Stimulated activated CD4-positive, alpha-beta T cell treated with anti-CD3 and anti-CD28 coated beads, Interleukin-12 subunit alpha, Interleukin-12 subunit beta, amount 100 ng/mL, for 24 hours (primary cell): ENCODE measurements at regions not wholly inside any gene's neighbourhood (a gene's known extent, or its start where the extent isn't known, plus 50 kb on each side); places are given as distances from the start of the nearest gene placed in this dataset.
"Not testable (repeated sequence)": the region's sequence is repeated elsewhere in the genome, so short reads cannot be mapped to it uniquely, and the experiment has no call there.

Source experiments
- DNase-seq, 2 experiments: peaks; one replicate each; pipeline ENCODE4 v3.0.0-alpha.2; 2020; ENCODE audit warnings: low read depth in 2 of 2

DNA sequence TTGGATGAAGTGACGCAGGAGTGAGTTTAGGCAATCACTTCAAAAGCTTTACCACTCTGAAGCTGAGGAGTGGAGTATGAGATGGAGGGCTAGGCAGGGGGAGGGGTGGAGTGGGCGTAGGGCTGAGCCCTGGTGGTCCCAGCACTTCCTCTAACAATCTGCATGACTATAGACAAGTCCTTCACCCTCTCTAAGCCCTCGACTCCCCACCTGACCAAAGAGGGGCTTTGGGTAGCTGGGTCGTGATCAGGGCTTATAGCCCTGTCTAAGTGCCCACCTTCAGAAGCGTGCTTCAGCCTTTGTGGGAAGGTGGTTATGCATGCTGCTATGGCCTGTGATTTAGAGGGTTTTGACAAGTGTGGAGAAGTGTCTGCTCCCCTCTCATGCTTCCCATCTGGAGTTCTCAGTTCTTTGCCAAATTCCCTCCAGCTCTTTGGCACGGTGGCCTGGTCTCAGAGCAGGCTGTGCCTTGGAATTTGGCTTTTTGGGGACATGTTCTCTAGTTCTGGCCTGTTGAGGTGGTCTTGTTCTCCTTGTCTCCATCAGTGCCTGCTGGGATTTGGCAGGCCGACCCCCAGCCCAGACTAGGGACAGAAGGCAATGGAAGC is 53.0 kb downstream of the ACTBL2 start:
- DNase-seq, result no peak

DNA sequence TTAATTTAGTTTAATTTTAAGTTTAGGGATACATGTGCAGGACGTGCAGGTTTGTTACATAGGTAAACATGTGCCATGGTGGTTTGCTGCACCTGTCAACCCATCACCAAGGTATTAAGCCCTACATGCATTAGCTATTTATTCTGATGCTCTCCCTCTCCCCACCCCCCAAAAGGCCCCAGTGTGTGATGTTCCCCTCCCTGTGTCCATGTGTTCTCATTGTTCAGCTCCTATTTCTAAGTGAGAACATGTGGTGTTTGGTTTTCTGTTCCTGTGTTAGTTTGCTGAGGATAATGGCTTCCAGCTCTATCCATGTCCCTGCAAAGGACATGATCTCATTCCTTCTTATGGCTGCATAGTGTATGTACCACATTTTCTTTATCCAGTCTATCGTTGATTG is 53.6 kb downstream of the ACTBL2 start:
- not testable (repeated sequence) for DNase-seq

DNA sequence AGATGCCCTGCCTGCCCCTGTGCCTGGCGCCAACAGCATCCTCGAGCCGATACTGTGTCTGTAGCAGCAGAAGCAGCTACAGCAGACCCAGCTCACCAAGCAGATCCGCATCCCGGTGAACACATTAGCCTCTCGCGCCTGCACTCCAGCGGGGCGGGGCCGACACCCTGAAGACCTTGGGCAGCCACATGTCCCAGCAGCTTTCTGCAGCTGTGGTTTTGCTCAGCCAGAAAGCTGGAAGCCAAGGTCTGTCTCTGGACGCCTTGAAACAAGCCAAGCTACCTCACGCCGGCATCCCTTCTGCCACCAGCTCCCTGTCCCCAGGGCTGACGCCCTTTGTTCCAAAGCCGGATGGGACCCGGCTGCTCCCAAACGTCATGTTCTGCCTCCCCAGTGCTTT is 59.6 kb downstream of the ACTBL2 start:
- DNase-seq, result no peak

DNA sequence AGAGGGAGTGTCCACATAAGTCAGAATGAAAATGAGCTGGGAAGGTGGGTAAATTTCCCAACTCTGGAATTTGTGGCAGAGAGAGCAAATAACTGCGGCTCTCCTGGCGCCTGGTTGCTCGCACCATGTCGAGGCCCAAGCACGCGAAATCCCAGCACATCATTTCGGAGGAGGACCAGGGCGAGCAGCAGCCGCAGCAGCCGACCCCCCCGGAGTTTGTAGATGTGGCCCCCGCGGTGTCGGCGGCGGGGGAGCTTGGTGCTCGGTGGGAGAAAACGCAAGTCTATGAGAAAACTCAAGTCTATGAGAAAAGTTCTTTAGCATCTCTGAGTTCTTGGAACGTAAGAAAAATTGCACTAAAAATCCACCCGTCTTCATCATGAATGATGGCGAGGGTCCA is 60.3 kb downstream of the ACTBL2 start:
- no peak for DNase-seq

DNA sequence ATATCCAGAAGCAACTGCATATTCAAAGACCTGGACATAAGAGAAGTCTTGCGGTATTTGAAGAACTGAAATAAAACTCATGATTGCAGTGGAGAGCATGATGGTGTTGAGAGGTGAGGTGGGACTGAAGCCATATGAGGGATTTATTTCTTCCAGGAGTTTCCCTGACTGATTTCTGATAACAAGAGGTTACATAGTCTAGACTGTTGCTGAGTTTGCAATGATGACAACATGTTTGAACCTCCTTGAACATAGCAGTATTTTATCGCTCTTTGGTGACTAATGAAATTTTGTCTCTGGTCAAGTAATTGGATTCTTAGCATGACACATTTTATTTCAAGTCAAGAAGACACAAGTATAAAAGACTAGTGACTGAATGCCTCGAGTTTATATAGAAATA is 61.8 kb downstream of the ACTBL2 start:
- DNase-seq, result no peak

DNA sequence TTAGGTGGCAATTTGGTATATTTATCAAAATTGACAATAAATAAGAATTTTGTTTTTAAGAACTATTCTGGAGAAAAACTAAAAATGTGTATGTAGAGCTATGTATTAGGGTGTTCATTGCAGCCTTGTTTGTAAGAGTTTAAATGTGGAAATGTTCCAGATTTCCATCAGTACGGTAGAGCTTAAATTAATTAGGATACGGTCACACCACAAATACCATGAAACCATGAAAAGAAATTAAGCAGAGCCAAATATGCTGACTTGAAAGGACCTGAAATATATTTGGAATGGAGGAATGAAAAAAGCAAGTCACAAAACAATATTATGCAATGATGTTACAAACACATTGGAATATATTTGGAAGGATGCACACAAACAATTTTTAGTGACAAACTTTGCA is 64.6 kb downstream of the ACTBL2 start:
- no peak for DNase-seq

DNA sequence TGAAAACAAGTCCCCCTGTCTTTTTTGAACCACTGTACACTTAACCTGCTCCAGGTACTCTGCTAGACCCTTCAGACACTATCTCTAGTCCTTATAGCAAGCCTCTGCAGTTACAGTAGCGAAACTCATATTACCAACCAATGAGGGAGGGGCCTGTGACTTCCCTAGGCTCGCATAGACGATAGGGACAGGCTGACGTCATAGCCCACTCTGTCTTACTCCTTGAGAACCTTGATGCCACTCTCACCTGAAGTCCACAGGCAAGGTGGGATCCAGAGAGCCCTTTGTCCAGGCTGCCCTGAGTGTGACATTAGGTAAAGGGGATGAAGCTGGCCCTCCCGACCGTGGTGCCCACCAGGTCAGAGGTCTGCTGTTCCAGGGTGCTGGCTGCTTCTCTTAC is 65.3 kb downstream of the ACTBL2 start:
- no peak for DNase-seq

DNA sequence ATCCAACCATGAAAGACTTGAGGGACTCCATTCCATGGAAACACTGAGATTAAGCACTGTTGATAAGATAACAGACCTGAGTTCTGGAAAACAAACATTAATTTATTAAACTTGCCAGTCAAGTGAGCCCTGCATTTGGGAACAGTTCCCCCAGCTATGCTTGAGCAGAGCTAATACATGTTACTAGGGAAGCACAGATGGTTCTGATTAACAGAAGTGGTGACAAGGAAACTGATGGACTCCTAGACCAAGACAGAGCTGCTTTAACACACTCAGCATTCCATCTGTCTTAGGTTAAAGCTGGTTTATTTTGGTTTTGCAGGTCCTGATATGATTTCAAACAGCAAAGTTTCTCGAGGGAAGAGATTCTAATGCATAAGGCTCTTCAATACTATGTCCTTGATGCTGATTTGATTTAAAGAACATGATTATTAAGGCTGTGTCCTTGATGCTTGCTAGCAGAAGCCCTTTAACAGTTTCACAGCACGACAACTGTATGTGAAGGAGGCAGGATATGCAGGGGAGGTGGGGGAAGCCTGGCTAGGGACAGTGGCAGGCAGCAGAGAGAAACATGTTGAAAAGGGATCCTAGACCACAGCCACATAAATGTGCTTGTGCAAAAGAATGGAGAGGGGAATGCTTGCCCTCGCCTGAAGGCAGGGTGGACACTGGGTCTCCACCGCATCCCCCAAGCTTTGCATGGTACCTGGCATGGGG is 66.2 kb downstream of the ACTBL2 start:
- DNase-seq, result no peak

DNA sequence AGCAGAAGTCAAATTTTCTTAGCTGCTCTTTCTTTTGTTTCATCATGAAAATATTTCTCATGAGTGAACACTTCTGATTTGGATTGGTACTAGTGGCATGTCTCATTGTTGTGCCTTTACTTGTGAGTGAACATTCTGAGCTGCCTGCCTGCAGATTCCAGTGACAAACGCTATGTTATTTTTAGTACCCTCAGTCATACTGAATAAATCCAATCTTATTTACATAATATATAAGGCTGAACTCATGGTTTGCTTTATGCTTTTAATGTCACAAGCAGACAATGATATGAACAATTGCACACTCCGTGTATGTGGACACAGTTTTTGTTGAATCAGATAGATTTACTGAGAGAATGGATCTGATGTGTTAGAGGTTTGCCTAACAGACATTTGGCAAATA is 67.8 kb downstream of the ACTBL2 start:
- no peak for DNase-seq

DNA sequence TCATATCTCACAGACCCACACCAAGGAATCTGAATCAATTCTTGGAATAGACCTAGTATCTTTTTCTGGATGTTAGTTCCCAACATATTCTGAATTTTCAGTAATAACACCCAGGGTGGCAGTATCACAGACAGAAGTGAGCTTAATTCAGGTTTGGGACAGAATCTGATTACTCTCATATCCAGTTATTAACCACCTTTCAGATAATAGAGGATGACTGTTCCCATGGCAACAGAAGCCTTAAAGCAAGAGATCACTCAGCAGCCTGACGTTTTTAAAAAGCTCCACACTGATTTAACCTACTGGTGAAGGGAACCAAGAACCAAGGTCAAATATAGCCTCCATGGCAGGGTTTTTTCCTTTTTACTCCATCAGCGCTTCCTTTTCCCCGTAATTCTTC is 68.4 kb downstream of the ACTBL2 start:
- DNase-seq, result no peak

DNA sequence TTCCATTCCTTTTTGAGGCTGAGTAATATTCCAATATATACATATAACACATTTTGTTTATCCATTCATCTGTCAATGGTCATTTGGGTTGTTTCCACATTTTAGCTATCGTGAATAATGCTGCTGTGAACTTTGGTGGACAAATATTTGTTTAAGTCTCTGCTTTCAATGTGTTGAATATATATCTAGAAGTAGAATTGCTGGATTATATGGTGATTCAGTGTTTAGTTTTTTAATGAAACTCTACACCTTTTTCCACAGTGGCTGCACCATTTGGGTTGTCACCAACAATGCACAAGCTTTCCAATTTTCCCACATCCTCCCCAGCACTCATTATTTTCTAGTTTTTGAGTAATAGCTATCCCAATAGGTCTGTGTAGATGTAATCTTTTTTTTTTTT is 69.5 kb downstream of the ACTBL2 start:
- DNase-seq, result no peak

DNA sequence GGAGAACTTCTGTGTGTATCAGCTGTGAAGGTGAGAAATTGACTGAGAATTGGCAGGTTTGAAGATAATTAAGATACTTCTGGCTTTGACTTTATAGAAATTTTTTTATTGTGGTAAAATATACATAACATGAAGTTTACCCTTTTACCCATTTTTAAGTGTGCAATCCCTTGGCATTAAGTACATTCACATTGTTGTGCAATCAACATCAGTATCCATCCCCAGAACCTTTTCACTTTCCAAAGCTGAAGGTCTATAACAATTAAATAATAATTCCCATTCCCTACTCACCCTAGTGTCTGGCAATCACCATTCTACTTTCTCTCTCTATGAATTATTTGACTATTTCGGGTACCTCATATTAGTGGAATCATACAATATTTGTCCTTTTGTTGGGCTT is 69.9 kb downstream of the ACTBL2 start:
- no peak for DNase-seq

DNA sequence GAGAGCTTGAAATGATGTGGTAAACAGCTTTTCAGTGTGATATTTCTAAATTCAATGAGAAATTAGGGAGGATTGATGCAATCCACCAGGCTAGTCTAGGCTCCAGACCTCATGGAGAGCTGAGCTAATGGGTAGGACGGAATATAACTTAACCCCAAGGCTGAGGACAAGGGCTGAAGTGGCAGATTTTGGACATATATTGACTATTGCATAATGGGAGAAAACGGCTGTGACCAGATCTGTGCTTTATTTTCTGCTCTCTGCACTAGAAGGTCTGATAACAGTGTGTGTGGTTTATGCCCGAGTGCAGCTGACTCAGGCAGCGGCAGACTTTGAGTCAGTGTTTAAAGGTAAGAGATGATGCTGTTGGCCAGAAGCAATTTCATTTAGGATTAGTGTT is 70.6 kb downstream of the ACTBL2 start:
- no peak for DNase-seq

DNA sequence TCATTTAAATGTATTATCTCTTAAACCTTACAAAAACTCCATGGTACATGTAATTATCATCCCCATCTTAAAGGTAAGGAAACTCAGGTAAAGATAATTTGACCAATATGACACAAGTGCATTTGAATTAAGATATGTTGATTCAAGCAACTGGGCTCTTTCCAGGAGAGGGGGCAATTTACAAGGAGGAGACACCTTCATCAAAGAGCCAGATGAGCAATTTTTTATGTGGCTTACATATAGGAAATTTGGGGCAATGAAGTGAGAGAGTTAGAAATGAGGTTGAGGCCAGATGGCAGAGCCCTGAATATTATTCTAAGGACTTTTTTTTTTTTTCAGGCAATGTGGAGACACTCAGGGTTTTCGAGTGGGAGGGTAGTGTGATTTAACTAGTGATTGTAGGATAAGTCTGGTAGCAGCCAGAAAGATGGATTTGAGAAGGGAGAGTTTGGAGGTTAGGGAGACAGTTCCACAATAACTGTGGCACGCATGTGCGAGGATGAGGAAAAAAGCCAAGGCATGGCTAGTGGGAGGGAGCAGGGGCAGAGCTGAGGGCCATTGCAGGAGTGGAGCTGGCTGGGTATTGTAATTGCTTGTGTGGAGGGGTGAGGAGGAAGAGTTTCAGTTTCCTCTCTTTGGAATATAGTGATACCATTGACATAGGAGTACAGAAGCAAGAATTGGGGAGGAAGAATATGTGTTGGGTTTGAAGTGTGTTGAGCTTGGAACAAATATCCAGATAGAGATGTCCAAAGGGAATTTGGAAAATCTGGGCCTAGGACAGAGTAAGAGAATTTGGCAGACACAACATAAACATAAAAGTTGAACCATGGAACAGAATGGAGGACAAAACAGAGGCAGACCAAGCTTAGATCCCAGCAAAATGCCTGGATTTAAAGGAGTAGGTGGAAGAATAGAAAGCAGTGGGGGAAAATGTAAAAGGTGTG is 72.0 kb downstream of the ACTBL2 start:
- DNase-seq, result no peak

DNA sequence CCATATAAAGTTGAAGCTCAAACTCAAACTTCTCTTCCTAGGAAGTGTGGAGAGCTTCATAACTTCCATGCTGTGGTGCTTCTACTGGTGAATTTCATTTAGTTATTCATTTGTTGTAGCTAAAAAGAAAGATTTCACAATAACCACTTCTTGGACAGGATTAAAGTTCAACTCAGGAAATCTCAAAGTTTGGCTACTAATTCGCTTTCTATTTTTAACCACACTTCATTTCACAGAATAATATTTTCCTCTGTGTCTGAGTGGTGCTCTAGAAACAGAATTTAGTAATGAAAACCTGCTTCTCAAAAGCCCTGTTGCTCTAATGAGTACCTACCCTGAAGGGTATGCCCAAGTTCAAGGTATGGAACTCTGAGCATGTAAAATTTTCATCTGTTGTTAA is 73.9 kb downstream of the ACTBL2 start:
- DNase-seq, result no peak

DNA sequence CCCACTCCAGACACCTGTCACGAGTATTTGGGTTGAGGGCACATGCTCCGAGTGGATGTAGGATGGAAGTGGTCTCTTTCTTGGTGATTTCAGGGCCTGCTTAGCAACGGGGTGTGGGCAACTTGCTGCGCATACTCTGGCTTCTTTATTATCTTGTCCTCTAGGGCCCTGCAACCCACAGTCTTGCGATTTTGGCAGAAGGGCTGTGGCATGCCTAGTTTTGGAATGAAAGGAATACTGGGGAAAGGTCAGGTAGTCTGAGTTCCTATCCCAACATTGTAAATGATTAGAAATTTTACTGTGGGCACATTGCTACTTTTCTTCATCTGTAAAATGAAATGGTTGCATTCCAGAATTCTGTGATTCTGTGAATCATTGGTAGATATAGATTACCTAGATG is 74.3 kb downstream of the ACTBL2 start:
- no peak for DNase-seq

DNA sequence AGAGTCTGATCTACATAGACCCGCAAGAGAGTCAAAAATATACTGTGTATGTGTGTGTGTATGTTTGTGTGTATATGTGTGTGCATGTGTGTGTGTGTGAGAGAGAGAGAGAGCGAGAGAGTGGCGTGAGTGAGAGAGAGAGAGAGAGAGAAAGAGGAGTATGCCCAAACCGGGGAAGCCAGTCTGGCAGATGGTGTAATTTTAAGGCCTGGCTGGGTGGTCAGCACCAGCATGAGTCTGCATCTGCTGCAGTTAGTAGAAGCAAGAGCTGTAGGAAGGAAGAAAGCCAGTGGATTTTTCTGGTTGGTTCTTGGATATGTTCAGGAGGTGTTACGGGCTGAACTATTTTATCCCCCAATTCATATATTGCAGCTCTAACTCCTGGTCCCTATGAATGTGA is 75.2 kb downstream of the ACTBL2 start:
- DNase-seq, result no peak

DNA sequence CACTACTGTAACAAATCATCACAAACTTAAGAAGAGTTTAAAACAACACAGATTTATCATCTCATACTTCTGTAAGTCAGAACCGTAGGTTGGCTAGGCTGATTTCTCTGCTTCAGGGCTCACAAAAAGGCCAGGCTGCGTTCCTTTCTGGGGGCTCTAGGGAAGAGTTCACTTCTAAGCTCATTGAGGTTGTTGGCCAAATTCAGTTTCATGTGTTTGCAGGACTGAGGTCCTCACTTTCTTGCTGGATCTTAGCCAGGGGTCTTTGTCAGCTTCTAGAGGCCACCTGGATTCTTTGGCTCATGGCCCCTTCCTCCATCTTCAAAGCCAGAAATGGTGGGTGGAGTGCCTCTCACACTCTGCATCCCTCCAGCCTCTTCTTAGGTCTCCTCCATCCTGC is 76.0 kb downstream of the ACTBL2 start:
- DNase-seq, result no peak

DNA sequence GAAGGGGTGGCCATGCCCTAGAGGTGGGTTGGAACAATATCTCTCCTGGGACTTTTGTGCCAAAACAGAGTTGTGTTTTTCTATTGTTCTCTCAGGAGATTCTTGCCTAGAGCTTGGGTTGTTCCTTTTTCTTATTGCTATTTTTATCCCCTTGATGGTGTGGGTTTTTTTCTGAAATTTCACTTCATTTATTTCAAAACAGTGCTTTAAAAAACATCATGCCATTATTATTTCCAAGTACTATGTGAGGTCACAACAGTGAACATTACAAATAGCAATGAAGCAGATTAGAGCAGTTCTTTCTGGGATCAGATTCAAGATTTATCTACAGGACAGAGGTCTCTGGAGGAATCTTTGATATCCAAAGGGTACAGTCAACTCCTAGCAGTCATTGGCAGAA is 76.6 kb downstream of the ACTBL2 start:
- no peak for DNase-seq

DNA sequence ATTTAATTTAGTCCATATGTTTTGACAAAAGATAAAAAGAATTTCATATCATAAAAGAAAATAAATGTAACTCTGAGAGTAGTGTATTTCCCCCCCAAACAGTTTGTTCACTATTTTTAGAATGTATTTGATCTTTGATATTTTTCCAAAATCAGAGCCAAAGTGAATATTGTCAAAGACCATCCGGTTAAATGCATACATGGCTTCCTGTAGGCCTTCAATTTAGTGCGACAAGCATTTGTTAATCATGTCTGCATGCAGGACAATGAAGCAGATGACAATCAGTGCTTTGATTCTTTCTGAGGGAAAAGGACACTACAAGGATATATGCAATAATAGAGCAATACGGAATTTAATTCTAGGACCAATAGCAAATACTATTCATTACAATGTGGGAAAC is 79.8 kb downstream of the ACTBL2 start:
- DNase-seq, result no peak

DNA sequence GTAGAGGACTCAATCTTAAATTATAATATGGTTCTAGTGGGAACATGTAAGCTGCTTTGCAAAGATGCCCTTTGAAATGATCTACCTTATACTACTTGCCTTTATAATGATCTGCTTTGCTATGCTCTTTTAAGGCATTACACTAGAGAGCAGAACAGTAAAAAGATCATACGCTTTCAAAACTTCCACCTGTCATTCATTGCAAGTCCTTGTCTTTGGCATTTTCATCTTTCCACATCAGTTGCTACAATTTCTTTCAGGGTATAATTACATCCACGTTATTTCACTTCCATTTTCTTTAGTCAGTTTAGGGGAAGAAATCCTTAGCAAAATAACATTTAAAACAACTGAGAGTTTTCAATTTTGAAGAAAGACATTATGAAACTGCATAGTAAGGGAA is 80.3 kb downstream of the ACTBL2 start:
- no peak for DNase-seq

DNA sequence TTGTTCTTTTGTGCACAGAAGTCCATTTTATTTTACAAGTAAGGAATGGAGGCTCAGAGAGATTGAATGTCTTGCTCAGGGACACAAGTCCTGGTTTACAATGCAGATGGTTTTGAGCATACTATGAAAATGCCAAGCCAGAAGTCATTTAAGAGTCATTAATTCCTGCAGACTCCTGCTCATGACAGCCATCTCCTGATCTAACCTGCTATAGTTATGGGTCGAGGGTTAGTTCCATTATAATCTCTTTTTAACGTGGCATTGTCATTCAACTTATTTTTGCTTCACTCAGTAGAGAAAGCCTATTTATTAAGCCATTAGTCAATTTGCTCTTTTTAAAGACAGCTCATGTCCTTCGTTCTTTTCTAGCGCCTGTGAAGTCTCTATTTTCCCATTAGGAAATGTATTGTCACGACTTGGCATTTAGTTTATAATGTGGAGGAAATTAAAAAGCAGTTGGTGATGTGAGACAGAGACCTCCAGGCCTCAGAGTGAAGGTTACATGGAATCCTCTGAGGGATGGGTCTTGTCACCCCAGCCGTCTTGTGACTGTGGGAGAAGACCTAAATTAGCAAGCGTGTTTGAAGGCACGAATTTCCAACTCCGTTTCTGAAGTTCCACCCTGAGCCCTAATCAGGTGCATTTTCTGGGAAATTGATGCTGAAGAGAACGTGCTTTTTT is 84.1 kb downstream of the ACTBL2 start:
- DNase-seq, result no peak
